ENCODE measurements at regions not wholly inside any gene's neighbourhood (a gene's known extent, or its start where the extent isn't known, plus 50 kb on each side); places are given as distances from the start of the nearest gene placed in this dataset.
"Not testable (repeated sequence)": the region's sequence is repeated elsewhere in the genome, so short reads cannot be mapped to it uniquely, and the experiment has no call there.

GRCh38 chr9:94387338-94388010 lies 59.0 kb upstream of the NUTM2F start:
- DNase-seq (ENCODE audit: low read depth in 2 of 2): not testable (repeated sequence)

- not testable (repeated sequence) for DNase-seq (ENCODE audit: low read depth in 2 of 2)
These were observed 59.6 kb upstream of the NUTM2F start for GRCh38 chr9:94388011-94388406.

- not testable (repeated sequence) for DNase-seq (ENCODE audit: low read depth in 2 of 2)
These were observed 62.1 kb upstream of the NUTM2F start for GRCh38 chr9:94390425-94391098.

- not testable (repeated sequence) for DNase-seq (ENCODE audit: low read depth in 2 of 2)
These were observed 64.7 kb upstream of the NUTM2F start for GRCh38 chr9:94392971-94393624.

- DNase-seq (ENCODE audit: low read depth in 2 of 2): not testable (repeated sequence)
These were observed 69.4 kb upstream of the NUTM2F start for GRCh38 chr9:94397766-94398379.

GRCh38 chr9:94400461-94400860 lies 72.0 kb upstream of the NUTM2F start:
- DNase-seq (ENCODE audit: low read depth in 2 of 2): not testable (repeated sequence)

GRCh38 chr9:94402795-94403194 lies 74.4 kb upstream of the NUTM2F start:
- DNase-seq (ENCODE audit: low read depth in 2 of 2): not testable (repeated sequence)

- DNase-seq (ENCODE audit: low read depth in 2 of 2): peak; percentile 2 to 7
These were observed 75.1 kb upstream of the NUTM2F start for GRCh38 chr9:94403571-94403970.

GRCh38 chr9:94413665-94414064 lies 85.2 kb upstream of the NUTM2F start:
- DNase-seq (ENCODE audit: low read depth in 2 of 2): not testable (repeated sequence)

- DNase-seq (ENCODE audit: low read depth in 2 of 2): not testable (repeated sequence)
These were observed 86.7 kb upstream of the NUTM2F start for GRCh38 chr9:94415111-94415510.

GRCh38 chr9:94420098-94420497 lies 91.7 kb upstream of the NUTM2F start:
- not testable (repeated sequence) for DNase-seq (ENCODE audit: low read depth in 2 of 2)

- DNase-seq (ENCODE audit: low read depth in 2 of 2): not testable (repeated sequence)
These were observed 93.5 kb upstream of the NUTM2F start for GRCh38 chr9:94421951-94422350.

GRCh38 chr9:94425312-94425711 lies 96.9 kb upstream of the NUTM2F start:
- not testable (repeated sequence) for DNase-seq (ENCODE audit: low read depth in 2 of 2)

- not testable (repeated sequence) for DNase-seq (ENCODE audit: low read depth in 2 of 2)
These were observed 108.7 kb upstream of the NUTM2F start for GRCh38 chr9:94437128-94437527.

GRCh38 chr9:94438336-94438735 lies 109.9 kb upstream of the NUTM2F start:
- DNase-seq (ENCODE audit: low read depth in 2 of 2): not testable (repeated sequence)

GRCh38 chr9:94441146-94441545 lies 112.7 kb upstream of the NUTM2F start:
- not testable (repeated sequence) for DNase-seq (ENCODE audit: low read depth in 2 of 2)

GRCh38 chr9:94441796-94442195 lies 113.1 kb upstream of the PCAT7 start:
- no peak for DNase-seq (ENCODE audit: low read depth in 2 of 2)

- no peak for DNase-seq (ENCODE audit: low read depth in 2 of 2)
These were observed 111.7 kb upstream of the PCAT7 start for GRCh38 chr9:94443032-94443722.

- DNase-seq (ENCODE audit: low read depth in 2 of 2): no peak
These were observed 109.0 kb upstream of the PCAT7 start for GRCh38 chr9:94445863-94446262.

GRCh38 chr9:94449486-94449885 lies 105.4 kb upstream of the PCAT7 start:
- no peak for DNase-seq (ENCODE audit: low read depth in 2 of 2)

- DNase-seq (ENCODE audit: low read depth in 2 of 2): no peak
These were observed 90.1 kb upstream of the PCAT7 start for GRCh38 chr9:94464790-94465189.

- DNase-seq (ENCODE audit: low read depth in 2 of 2): not testable (repeated sequence)
These were observed 82.8 kb upstream of the PCAT7 start for GRCh38 chr9:94472063-94472462.
